OCI-M1 (cell line): ENCODE measurements at regions not wholly inside any gene's neighbourhood (a gene's known extent, or its start where the extent isn't known, plus 50 kb on each side); places are given as distances from the start of the nearest gene placed in this dataset.

Source experiments
- DNase-seq: peaks from one replicate; lab custom pipeline; 2025; lab: John Stamatoyannopoulos, UW

DNA sequence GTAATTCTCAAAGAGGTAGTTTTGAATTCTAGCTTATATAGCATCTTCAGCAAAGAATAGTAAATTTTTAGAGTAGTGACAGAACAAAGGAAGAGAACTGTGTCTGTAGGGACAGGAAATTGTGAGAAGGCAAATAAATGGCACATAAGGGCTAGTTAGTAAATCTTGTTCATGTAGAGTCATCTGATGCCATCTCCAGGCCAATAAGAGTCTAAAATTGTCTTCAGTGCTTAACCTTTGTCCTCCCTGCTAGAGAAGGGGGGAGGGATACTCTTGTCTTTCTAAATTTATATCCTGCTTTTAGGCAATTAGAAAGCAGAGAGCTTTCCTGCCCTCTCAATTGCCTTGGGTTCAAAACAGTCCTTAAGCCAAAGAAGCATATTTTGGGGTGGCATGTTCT is 87.0 kb upstream of the DNAJC19 start:
- DNase-seq = peak; percentile 8

DNA sequence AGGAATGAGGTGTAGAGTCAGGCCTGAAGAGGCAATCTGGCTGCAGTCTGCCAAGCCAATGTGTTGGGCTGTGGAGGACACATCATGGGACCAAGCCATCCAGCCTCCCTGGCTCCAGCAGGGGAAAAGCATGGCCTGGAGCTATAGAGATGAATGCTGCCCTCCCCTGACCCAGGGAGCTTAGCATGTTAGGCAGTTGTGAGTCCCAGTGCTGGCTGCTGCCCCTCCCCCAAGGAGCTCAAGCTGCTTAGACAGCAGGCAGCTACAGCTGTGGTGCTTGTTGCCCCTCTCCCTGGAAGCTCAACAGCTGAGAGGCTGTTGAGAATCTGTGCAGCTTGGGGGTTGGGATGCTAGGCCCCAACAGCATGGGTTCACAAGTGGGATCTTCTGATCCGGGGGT is 85.6 kb upstream of the DNAJC19 start:
- DNase-seq = no peak

DNA sequence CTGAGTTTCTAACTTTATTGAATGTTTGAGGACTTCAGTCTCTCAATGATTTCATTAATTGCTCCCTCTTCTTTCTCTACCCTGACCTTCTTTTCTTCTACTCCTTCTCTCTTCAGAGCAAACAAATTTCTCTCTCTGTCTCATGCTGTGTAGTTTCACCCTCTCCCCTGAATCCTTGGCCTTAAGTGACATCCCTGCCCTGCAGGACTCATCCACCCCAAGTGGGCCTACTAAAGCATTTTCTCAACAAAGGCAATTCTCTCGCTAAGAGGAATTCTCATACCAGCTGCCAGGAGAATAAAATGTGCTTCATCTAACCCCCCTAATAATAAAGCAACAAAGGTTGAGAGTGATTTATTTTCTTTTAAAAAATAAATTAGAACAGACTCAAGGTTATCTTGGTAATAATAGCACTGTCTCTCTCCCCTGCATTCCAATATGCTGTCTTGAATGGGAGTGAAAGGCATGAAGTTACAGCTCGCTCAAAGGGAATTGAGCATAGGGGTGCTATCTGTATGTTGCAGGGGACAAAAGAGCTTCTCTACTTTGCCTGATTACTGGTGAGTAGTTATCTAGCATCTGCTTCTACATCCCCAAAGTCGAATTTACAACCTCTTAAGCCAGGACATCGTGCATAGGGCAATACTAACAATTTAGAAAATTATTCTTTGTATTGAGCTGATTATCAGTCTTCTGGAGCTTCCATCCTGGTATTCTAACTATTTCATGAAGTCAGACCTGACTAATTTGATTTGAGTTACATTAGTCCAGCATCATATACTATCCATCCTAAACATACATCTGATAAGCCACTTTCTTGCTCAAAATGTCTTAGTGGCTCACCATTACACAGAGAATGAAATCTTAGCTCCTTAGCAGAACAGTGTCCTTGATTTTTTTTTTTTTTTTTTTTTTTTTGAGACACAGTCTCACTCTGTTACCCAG is 76.9 kb upstream of the DNAJC19 start:
- DNase-seq = no peak

DNA sequence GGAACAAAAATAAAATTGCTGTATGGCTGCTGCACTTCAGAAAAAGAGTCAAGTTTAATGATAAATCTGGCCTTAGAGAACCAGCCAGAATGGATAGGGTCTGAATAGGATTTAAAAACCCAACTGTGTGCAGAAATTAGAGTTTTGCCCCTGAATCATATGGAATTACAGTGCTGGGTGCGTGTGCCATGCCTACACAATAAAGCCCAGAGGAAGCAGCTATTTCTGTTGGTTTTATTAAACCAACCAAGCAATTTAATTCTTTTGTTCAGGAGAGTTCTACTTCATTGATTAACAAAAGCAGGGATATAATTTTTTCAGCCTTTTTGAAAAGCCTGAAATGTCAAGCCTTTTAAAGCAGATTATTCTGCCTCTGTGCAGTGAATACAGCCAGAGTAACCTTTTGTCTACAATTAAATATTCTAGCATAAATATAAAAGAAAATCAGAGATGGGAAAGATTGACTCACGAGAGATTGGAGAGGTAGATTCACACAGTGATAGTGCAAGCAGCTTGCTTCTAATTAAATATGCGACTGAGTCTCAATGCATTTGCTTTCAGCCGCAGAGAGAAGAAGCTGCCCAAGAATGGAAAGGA is 66.7 kb upstream of the DNAJC19 start:
- DNase-seq = no peak

- DNase-seq = no peak
Observed at GRCh38 chr3:181054538-181054937, 65.0 kb upstream of the DNAJC19 start.

- DNase-seq = peak; percentile 47
Observed at GRCh38 chr3:181052256-181052655, 62.7 kb upstream of the DNAJC19 start.

- no peak for DNase-seq
Observed at GRCh38 chr3:181050738-181051137, 61.2 kb upstream of the DNAJC19 start.

- no peak for DNase-seq
Observed at GRCh38 chr3:181040030-181040429, 50.5 kb upstream of the DNAJC19 start.
